ENCODE measurements at regions not wholly inside any gene's neighbourhood (a gene's known extent, or its start where the extent isn't known, plus 50 kb on each side); places are given as distances from the start of the nearest gene placed in this dataset.

DNA sequence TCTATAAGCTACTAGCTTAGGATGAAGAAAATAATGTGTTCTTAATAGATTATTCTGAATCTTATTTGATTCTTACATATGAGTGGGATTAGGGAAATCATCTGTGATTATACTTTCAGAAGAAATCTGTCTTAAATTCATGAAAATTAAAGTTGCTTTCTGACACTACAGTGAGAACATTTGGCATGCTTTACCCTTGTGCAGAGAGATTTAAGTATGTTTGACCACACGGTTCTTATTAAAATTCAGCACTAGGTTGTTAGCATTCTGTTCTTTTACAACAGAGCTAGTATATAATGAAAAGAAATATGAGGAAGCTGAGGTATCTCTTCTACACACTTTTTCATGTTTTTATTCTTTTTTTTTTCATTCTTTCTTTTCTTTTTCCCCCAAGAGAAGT is 2723.9 kb downstream of the PCDH9 start:
- 73% methylated on average over 1 of the region's 1 CpG for WGBS
- TF ChIP-seq RXRA (IDR thresholded peaks at IDR 0.05), result no peak
- TF ChIP-seq TAF1 (conservative IDR thresholded peaks at IDR 0.05), result no peak
- no peak for TF ChIP-seq HNF4A (conservative IDR thresholded peaks at IDR 0.05)
- TF ChIP-seq SP1 (IDR thresholded peaks at IDR 0.05), result no peak
- TF ChIP-seq EGR1 (IDR thresholded peaks at IDR 0.05; ENCODE audit: low read depth in 2 of 2), result no peak
- TF ChIP-seq ATF3 (IDR thresholded peaks at IDR 0.05), result no peak
- no peak for TF ChIP-seq NR2F2 (IDR thresholded peaks at IDR 0.05)
- no peak for TF ChIP-seq HNF4G (IDR thresholded peaks at IDR 0.05)
- H3K27me3 ChIP-seq (ENCODE audit: control insufficient read depth in 4 of 4, insufficient read depth in 4 of 4, low read length in 3 of 4), result no peaks in the 10 kb centered on the region

DNA sequence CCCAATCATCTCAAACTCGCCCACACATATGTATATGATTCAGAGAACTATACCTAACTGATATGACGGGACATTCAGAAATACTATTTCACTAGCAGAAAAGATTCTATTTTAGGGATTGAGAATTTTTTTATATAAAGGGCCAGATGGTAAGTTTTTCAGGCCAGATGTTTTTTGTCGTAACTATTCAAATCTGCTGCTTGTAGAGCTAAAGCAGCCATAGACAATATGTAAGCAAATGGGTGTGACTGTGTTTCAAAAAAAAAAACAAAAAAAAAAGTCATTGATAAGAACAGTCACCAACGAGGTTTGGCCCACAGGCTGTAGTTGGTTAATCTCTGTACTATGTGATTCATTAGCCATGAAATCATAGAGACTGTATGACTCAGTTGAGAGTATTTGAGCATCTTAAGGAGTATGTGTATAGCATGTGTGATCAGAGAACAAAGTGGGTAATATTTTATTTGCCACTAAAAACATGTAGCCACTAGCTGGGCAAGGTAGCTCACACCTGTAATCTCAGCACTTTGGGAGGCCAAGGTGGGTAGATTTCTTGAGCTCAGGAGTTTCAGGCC is 2724.7 kb downstream of the PCDH9 start:
- H3K27me3 ChIP-seq (ENCODE audit: control insufficient read depth in 4 of 4, insufficient read depth in 4 of 4, low read length in 3 of 4), result no peaks in the 10 kb centered on the region
- H3K27ac ChIP-seq (ENCODE audit: low read depth in 1 of 2, low read length in 2 of 2), result no peak overlapping the region
- no peak overlapping the region for H3K9ac ChIP-seq (ENCODE audit: low read depth in 1 of 2, low read length in 2 of 2)
- TF ChIP-seq JUND (IDR thresholded peaks at IDR 0.05) (no peak), GABPA (IDR thresholded peaks at IDR 0.05 in 1 of 2, conservative IDR thresholded peaks at IDR 0.05 in 1 of 2) (no peak), RAD21 (IDR thresholded peaks at IDR 0.05) (no peak), HNF4A (conservative IDR thresholded peaks at IDR 0.05) (no peak), RXRA (IDR thresholded peaks at IDR 0.05) (no peak), CTCF (IDR thresholded peaks at IDR 0.05; ENCODE audit: low read depth, low read length, missing input control) (no peak), ZBTB33 (IDR thresholded peaks at IDR 0.05) (no peak), YY1 (IDR thresholded peaks at IDR 0.05) (no peak), FOXA2 (IDR thresholded peaks at IDR 0.05) (no peak), TAF1 (conservative IDR thresholded peaks at IDR 0.05) (no peak)
- TF ChIP-seq, protein P1, sequence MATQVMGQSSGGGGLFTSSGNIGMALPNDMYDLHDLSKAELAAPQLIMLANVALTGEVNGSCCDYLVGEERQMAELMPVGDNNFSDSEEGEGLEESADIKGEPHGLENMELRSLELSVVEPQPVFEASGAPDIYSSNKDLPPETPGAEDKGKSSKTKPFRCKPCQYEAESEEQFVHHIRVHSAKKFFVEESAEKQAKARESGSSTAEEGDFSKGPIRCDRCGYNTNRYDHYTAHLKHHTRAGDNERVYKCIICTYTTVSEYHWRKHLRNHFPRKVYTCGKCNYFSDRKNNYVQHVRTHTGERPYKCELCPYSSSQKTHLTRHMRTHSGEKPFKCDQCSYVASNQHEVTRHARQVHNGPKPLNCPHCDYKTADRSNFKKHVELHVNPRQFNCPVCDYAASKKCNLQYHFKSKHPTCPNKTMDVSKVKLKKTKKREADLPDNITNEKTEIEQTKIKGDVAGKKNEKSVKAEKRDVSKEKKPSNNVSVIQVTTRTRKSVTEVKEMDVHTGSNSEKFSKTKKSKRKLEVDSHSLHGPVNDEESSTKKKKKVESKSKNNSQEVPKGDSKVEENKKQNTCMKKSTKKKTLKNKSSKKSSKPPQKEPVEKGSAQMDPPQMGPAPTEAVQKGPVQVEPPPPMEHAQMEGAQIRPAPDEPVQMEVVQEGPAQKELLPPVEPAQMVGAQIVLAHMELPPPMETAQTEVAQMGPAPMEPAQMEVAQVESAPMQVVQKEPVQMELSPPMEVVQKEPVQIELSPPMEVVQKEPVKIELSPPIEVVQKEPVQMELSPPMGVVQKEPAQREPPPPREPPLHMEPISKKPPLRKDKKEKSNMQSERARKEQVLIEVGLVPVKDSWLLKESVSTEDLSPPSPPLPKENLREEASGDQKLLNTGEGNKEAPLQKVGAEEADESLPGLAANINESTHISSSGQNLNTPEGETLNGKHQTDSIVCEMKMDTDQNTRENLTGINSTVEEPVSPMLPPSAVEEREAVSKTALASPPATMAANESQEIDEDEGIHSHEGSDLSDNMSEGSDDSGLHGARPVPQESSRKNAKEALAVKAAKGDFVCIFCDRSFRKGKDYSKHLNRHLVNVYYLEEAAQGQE (IDR thresholded peaks at IDR 0.05), result no peak
- TF ChIP-seq, protein P2, sequence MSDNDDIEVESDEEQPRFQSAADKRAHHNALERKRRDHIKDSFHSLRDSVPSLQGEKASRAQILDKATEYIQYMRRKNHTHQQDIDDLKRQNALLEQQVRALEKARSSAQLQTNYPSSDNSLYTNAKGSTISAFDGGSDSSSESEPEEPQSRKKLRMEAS (IDR thresholded peaks at IDR 0.05), result no peak
- H3K9me3 ChIP-seq (ENCODE audit: control insufficient read depth in 4 of 4, low read length in 3 of 4), result no peaks in the 10 kb centered on the region
- no peak overlapping the region for H3K4me3 ChIP-seq (ENCODE audit: low read depth in 1 of 3, low read length in 3 of 3)
- no peaks in the 10 kb centered on the region for H3K4me1 ChIP-seq (ENCODE audit: control insufficient read depth in 4 of 4, insufficient read depth in 4 of 4, low read length in 3 of 4)
- 62% methylated on average over 4 of the region's 4 CpGs for WGBS
- DNase-seq (ENCODE audit: low spot score), result no peak
- no peaks in the 10 kb centered on the region for H3K36me3 ChIP-seq (ENCODE audit: control insufficient read depth in 4 of 4, insufficient read depth in 3 of 4, low read depth in 1 of 4, low read length in 3 of 4)

More for the DNA sequence above, 2723.9 kb downstream of the PCDH9 start:
- no peak for DNase-seq (ENCODE audit: low spot score)
- no peak overlapping the region for H3K4me3 ChIP-seq (ENCODE audit: low read depth in 1 of 3, low read length in 3 of 3)
- H3K9ac ChIP-seq (ENCODE audit: low read depth in 1 of 2, low read length in 2 of 2), result no peak overlapping the region
- H3K4me1 ChIP-seq (ENCODE audit: control insufficient read depth in 4 of 4, insufficient read depth in 4 of 4, low read length in 3 of 4), result no peaks in the 10 kb centered on the region
- H3K27ac ChIP-seq (ENCODE audit: low read depth in 1 of 2, low read length in 2 of 2), result no peak overlapping the region
- no peaks in the 10 kb centered on the region for H3K9me3 ChIP-seq (ENCODE audit: control insufficient read depth in 4 of 4, low read length in 3 of 4)
- no peaks in the 10 kb centered on the region for H3K36me3 ChIP-seq (ENCODE audit: control insufficient read depth in 4 of 4, insufficient read depth in 3 of 4, low read depth in 1 of 4, low read length in 3 of 4)

Data from liver (tissue), 8 donors.